CD14-positive monocyte (primary cell): ENCODE measurements at regions not wholly inside any gene's neighbourhood (a gene's known extent, or its start where the extent isn't known, plus 50 kb on each side); places are given as distances from the start of the nearest gene placed in this dataset.

Experiments used
- DNase-seq, 3 donors: peaks; one replicate each; pipeline ENCODE4 v3.0.0-alpha.2; 2011 to 2022
- H2AFZ ChIP-seq: 2 replicates; pipeline ENCODE4 v1.6.0; 2012; ENCODE audit warnings: mild to moderate bottlenecking, low read depth, low read length, inconsistent platforms; ENCODE audit not compliant: insufficient read depth, poor library complexity, severe bottlenecking
- H3K27ac ChIP-seq, 2 donors: 1 replicate in 1 of 2; 2 replicates in 1 of 2; pipeline ENCODE4 v1.5.1; 2012 to 2013; ENCODE audit warnings: low read length in 2 of 2, control low read depth in 1 of 2, inconsistent platforms in 1 of 2, low read depth in 1 of 2, mild to moderate bottlenecking in 1 of 2
- H3K27me3 ChIP-seq, 2 donors: one replicate each; pipeline versions ENCODE4 v1.6.0 to v1.6.1; 2011 to 2013; ENCODE audit warnings: low read length in 2 of 2; ENCODE audit not compliant: control insufficient read depth in 2 of 2, insufficient read depth in 2 of 2
- H3K36me3 ChIP-seq, 2 donors: replicated peaks in 1 of 2; 1 replicate in 1 of 2; 2 replicates in 1 of 2; pipeline versions ENCODE4 v1.5.1 to v1.6.1; 2012 to 2013; ENCODE audit warnings: low read length in 2 of 2, control low read depth in 1 of 2, inconsistent platforms in 1 of 2, mild to moderate bottlenecking in 1 of 2; ENCODE audit not compliant: insufficient read depth in 2 of 2, control insufficient read depth in 1 of 2
- H3K4me1 ChIP-seq, 2 donors: 1 replicate in 1 of 2; 2 replicates in 1 of 2; pipeline versions ENCODE4 v1.5.1 to v1.6.1; 2012 to 2013; ENCODE audit warnings: low read length in 2 of 2, control low read depth in 1 of 2, inconsistent platforms in 1 of 2, mild to moderate bottlenecking in 1 of 2, moderate library complexity in 1 of 2; ENCODE audit not compliant: insufficient read depth in 2 of 2, control insufficient read depth in 1 of 2
- H3K4me2 ChIP-seq: replicated peaks from 2 replicates; pipeline ENCODE3; 2012; ENCODE audit warnings: low read length, moderate library complexity, mild to moderate bottlenecking; ENCODE audit not compliant: poor library complexity, severe bottlenecking; ENCODE audit errors: extremely low read depth
- H3K4me3 ChIP-seq, 3 experiments: fragments of 200-600 bp in 1 of 3; sonication (generic) in 1 of 3; replicated peaks in 1 of 3; 1 replicate in 2 of 3; 2 replicates in 1 of 3; pipeline ENCODE4 v1.5.1; 2011 to 2013; ENCODE audit warnings: low read length in 3 of 3, mild to moderate bottlenecking in 3 of 3, control low read depth in 2 of 3, low read depth in 2 of 3, inconsistent platforms in 1 of 3, moderate library complexity in 1 of 3
- H3K79me2 ChIP-seq: 2 replicates; pipeline ENCODE4 v1.6.0; 2012; ENCODE audit warnings: mild to moderate bottlenecking, control low read depth, inconsistent platforms, low read length, moderate library complexity; ENCODE audit not compliant: insufficient read depth
- H3K9ac ChIP-seq: 2 replicates; pipeline ENCODE4 v1.6.0; 2017; ENCODE audit warnings: low read length, mild to moderate bottlenecking; ENCODE audit not compliant: insufficient read depth, poor library complexity, severe bottlenecking
- H3K9me3 ChIP-seq, 2 donors: replicated peaks in 1 of 2; 1 replicate in 1 of 2; 2 replicates in 1 of 2; pipeline versions ENCODE4 v1.5.1 to v1.6.1; 2012 to 2013; ENCODE audit warnings: low read length in 2 of 2, control low read depth in 1 of 2; ENCODE audit not compliant: control insufficient read depth in 1 of 2, insufficient read depth in 1 of 2
- H4K20me1 ChIP-seq: 2 replicates; pipeline ENCODE4 v1.6.0; 2012; ENCODE audit warnings: mild to moderate bottlenecking, low read length, control low read depth, moderate library complexity; ENCODE audit not compliant: insufficient read depth
- H3K27ac Mint-ChIP-seq, 7 donors: one replicate each; pipeline ENCODE4 v1.8.0; 2020; ENCODE audit warnings: mild to moderate bottlenecking in 7 of 7, mixed read lengths in 7 of 7, moderate library complexity in 6 of 7, inconsistent platforms in 2 of 7
- H3K27me3 Mint-ChIP-seq, 3 donors: one replicate each; pipeline ENCODE4 v1.8.0; 2021 to 2022; ENCODE audit warnings: low read depth in 3 of 3, mild to moderate bottlenecking in 3 of 3, mixed read lengths in 3 of 3, moderate library complexity in 3 of 3, inconsistent platforms in 1 of 3
- H3K36me3 Mint-ChIP-seq, 2 donors: one replicate each; pipeline ENCODE4 v1.8.0; 2020; ENCODE audit warnings: mixed read lengths in 2 of 2, inconsistent platforms in 1 of 2, mild to moderate bottlenecking in 1 of 2
- H3K4me1 Mint-ChIP-seq: one replicate; pipeline ENCODE4 v1.8.0; 2020; ENCODE audit warnings: mild to moderate bottlenecking, mixed read lengths
- H3K4me3 Mint-ChIP-seq, 2 donors: one replicate each; pipeline ENCODE4 v1.8.0; 2020; ENCODE audit warnings: mild to moderate bottlenecking in 2 of 2, mixed read lengths in 2 of 2, moderate library complexity in 1 of 2
- H3K9me3 Mint-ChIP-seq, 7 donors: one replicate each; pipeline ENCODE4 v1.8.0; 2020 to 2022; ENCODE audit warnings: mixed read lengths in 7 of 7, mild to moderate bottlenecking in 6 of 7, moderate library complexity in 6 of 7, inconsistent platforms in 2 of 7
- WGBS: methylation state at CpG from one replicate; pipeline ENCODE4 v1.1.5; 2013; ENCODE audit warnings: missing lambda C conversion rate; ENCODE audit not compliant: insufficient coverage; 5-methylcytosine and 5-hydroxymethylcytosine counted together
- intact Hi-C, 2 donors: fragments of 100-400 bp; cut with micrococcal nuclease; formaldehyde crosslinking; loops; one replicate each; pipeline versions ENCODE4 v1.15.0 to v1.15.1; 2023
- TF ChIP-seq, protein P1 (sequence below): fragments of 200-600 bp; IDR thresholded peaks from one replicate; pipeline ENCODE4 v1.8.0; 2022; ENCODE audit warnings: antibody characterized with exemption, mild to moderate bottlenecking

- no peak overlapping the region for H3K4me3 ChIP-seq
- H3K9ac ChIP-seq = no peak overlapping the region
- H3K4me1 ChIP-seq = no peaks in the 10 kb centered on the region
- Mint-ChIP-seq H3K27me3 (peaks cover 0 to 6% (median 0%) of the 10 kb centered on the region in 3 donors), H3K4me1 (no peaks in the 10 kb centered on the region), H3K4me3 (no peak overlapping the region), H3K36me3 (no peaks in the 10 kb centered on the region), H3K27ac (no peak overlapping the region), H3K9me3 (peaks cover 0 to 5% (median 3%) of the 10 kb centered on the region in 7 donors)
- no peaks in the 10 kb centered on the region for H3K36me3 ChIP-seq
- intact Hi-C loops = no loop called here
- no peaks in the 10 kb centered on the region for H3K9me3 ChIP-seq
- no peaks in the 10 kb centered on the region for H3K79me2 ChIP-seq
- H2AFZ ChIP-seq = no peak overlapping the region
- H3K4me2 ChIP-seq = no peak overlapping the region
- H3K27ac ChIP-seq = no peak overlapping the region
- no peaks in the 10 kb centered on the region for H3K27me3 ChIP-seq
- no peak for DNase-seq
- no peaks in the 10 kb centered on the region for H4K20me1 ChIP-seq
- no CpG with 5 or more reads among the region's 2 CpGs for WGBS
- TF ChIP-seq, protein P1, sequence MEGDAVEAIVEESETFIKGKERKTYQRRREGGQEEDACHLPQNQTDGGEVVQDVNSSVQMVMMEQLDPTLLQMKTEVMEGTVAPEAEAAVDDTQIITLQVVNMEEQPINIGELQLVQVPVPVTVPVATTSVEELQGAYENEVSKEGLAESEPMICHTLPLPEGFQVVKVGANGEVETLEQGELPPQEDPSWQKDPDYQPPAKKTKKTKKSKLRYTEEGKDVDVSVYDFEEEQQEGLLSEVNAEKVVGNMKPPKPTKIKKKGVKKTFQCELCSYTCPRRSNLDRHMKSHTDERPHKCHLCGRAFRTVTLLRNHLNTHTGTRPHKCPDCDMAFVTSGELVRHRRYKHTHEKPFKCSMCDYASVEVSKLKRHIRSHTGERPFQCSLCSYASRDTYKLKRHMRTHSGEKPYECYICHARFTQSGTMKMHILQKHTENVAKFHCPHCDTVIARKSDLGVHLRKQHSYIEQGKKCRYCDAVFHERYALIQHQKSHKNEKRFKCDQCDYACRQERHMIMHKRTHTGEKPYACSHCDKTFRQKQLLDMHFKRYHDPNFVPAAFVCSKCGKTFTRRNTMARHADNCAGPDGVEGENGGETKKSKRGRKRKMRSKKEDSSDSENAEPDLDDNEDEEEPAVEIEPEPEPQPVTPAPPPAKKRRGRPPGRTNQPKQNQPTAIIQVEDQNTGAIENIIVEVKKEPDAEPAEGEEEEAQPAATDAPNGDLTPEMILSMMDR = no peak
These were observed 186.1 kb upstream of the CASK start for GRCh38 chrX:42109428-42109827.

DNA sequence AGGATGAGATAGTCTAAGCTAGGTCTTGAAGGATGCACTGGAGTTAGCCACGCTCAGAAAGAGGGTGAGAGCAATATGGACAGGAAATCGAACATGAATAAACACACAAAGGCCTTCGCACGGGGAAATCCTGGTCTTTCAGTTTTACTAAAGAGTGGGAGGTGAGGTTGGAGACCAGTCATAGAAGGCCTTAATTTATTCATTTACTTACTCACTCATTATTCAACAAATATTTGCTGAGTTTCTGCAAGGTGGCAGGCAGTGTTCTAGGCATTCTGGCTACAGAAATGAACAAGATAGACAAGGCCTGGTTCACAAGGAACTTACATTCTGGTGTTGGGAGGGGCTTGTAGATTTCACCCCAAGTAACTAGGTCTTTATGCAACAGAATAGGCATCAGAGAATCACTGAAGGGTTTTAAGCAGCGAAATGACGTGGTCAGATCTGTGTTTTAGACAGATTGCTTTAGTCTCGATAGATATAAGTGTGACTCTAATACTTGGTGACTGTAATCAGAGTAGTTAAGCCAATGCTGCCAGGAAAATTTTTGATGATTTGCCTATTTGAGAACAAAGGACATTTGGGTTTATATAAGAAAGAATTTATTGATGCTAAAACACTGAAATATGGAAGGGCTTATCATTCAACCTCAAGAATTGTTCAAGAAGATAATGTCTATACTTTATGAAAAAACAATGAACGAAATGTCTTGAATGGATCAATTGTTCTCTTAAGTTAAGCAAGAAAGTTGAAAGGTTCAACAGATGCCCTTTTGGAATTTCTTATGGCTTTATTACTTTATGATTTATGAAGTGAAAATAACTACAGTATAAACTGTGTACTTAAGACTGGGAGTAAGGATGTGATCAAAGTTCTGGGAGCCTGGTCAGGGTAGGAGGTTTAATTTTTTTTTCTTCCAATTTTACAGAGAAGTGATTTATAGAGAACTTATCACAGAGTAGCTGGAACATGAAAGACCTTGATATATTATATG, 184.4 kb upstream of the CASK start:
- peaks cover 0 to 6% (median 2%) of the 10 kb centered on the region in 7 donors for H3K9me3 Mint-ChIP-seq
- no peak overlapping the region for H3K4me3 Mint-ChIP-seq
- H3K9me3 ChIP-seq = no peaks in the 10 kb centered on the region
- WGBS = no CpG with 5 or more reads among the region's 8 CpGs
- no peaks in the 10 kb centered on the region for H3K36me3 Mint-ChIP-seq
- H3K4me1 ChIP-seq = no peaks in the 10 kb centered on the region
- H2AFZ ChIP-seq = no peak overlapping the region
- no peaks in the 10 kb centered on the region for H3K27me3 ChIP-seq
- H3K27me3 Mint-ChIP-seq = peaks cover 0 to 4% (median 0%) of the 10 kb centered on the region in 3 donors
- no peak overlapping the region for H3K27ac Mint-ChIP-seq
- H4K20me1 ChIP-seq = no peaks in the 10 kb centered on the region
- intact Hi-C loops = no loop called here
- TF ChIP-seq, protein P1 = no peak
- H3K4me3 ChIP-seq = no peak overlapping the region
- H3K4me2 ChIP-seq = no peak overlapping the region
- no peak overlapping the region for H3K27ac ChIP-seq
- no peaks in the 10 kb centered on the region for H3K4me1 Mint-ChIP-seq
- no peaks in the 10 kb centered on the region for H3K36me3 ChIP-seq
- DNase-seq = no peak
- H3K79me2 ChIP-seq = no peaks in the 10 kb centered on the region
- H3K9ac ChIP-seq = no peak overlapping the region
